ENCODE measurements at regions not wholly inside any gene's neighbourhood (a gene's known extent, or its start where the extent isn't known, plus 50 kb on each side); places are given as distances from the start of the nearest gene placed in this dataset.

DNA sequence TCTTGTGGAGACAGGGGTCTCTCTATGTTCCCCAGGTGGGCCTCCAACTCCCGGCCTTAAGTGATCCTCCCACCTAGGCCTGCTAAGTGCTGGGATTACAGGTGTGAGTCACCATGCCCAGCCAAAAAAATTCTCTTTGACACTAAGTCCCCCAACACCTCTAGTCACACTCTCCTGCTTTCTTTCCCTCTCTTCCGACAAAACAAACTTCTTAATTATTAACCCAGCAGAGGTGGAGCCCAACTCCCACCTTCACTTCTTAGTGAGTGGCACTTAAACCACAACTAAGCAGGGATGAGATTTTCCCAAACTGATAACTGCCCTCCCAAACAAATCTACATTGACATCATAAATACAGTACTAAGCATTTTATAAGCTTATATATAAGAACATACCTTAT lies 60.5 kb upstream of the PMAIP1 start:
- H3K4me1 ChIP-seq: no peaks in the 10 kb centered on the region
- TF ChIP-seq POLR2A (IDR thresholded peaks at IDR 0.05): no peak
- TF ChIP-seq, protein P1, sequence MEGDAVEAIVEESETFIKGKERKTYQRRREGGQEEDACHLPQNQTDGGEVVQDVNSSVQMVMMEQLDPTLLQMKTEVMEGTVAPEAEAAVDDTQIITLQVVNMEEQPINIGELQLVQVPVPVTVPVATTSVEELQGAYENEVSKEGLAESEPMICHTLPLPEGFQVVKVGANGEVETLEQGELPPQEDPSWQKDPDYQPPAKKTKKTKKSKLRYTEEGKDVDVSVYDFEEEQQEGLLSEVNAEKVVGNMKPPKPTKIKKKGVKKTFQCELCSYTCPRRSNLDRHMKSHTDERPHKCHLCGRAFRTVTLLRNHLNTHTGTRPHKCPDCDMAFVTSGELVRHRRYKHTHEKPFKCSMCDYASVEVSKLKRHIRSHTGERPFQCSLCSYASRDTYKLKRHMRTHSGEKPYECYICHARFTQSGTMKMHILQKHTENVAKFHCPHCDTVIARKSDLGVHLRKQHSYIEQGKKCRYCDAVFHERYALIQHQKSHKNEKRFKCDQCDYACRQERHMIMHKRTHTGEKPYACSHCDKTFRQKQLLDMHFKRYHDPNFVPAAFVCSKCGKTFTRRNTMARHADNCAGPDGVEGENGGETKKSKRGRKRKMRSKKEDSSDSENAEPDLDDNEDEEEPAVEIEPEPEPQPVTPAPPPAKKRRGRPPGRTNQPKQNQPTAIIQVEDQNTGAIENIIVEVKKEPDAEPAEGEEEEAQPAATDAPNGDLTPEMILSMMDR (IDR thresholded peaks at IDR 0.05): no peak
- no peaks in the 10 kb centered on the region for H3K27me3 ChIP-seq
- no peak for DNase-seq
- no peak overlapping the region for H3K4me3 ChIP-seq
- H3K27ac ChIP-seq: no peak overlapping the region
- H3K9me3 ChIP-seq: no peaks in the 10 kb centered on the region
- intact Hi-C loops (cut with DNase I; ENCODE audit: low total_unique reads): no loop called here
- no peaks in the 10 kb centered on the region for H3K36me3 ChIP-seq

DNA sequence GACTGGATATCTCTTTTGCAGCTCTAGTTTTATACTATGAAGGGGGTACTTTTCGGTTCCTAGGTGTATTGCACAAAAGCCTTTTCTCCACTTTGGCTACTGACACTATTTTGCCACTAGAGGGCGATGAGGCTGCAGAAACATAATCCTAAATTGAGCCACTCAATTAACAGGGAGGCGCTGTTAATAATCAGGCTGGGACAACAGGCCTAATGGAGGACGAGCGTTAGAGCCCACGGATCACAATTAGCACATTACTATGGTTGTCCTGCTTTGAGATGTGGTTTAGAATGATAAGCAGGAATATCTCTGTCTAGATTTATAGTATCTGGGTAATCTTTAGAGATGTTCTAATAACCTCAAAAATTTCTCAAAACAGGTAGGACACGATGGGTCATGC lies 62.2 kb upstream of the PMAIP1 start:
- DNase-seq: peak in 1 of 2 donors; percentile 31
- no peak overlapping the region for H3K27ac ChIP-seq
- no peaks in the 10 kb centered on the region for H3K4me1 ChIP-seq
- TF ChIP-seq, protein P1 (IDR thresholded peaks at IDR 0.05): peak; percentile 66 to 69 (median 66)
- no peak for TF ChIP-seq POLR2A (IDR thresholded peaks at IDR 0.05)
- H3K27me3 ChIP-seq: no peaks in the 10 kb centered on the region
- intact Hi-C loops (cut with DNase I; ENCODE audit: low total_unique reads): no loop called here
- H3K9me3 ChIP-seq: no peaks in the 10 kb centered on the region
- no peaks in the 10 kb centered on the region for H3K36me3 ChIP-seq
- H3K4me3 ChIP-seq: no peak overlapping the region

DNA sequence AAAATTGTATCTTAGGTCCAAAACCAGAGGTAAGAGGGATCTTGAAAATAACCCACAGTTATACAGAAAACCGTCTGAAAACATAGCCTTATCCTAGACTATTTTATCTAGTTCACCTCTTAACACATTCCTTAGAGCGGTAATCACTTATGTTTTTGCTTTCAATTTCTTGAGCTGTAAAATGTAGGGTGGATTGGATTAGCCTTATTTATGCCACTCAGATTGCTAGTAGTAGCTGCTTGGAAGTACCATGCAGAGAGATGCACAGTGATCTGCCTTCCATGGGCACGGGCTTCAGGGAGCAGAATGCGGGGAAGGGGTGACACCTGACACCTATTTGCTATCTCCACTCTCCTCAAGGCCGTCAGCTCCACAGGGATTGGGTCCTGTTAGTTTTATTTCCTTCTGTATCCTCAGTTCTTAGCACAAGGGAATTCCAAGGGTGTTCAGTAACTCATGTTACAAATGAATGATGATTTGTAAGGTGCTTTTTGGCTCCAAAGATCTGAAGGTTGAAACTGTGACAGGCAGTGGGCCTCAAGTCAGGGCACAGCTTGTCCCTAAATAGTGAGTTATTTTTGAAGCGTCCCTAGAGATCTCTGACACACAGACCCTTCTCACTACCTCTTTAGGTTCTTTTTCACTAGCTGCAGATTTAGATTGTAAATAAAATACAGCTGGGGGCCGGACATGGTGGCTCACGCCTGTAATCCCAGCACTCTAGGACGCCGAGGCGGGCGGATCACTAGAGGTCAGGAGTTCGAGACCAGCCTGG lies 64.0 kb upstream of the PMAIP1 start:
- Histone ChIP-seq H3K4me3 (no peak overlapping the region), H3K27ac (no peak overlapping the region), H3K27me3 (no peaks in the 10 kb centered on the region), H3K9me3 (no peaks in the 10 kb centered on the region), H3K4me1 (no peaks in the 10 kb centered on the region), H3K36me3 (no peaks in the 10 kb centered on the region)
- TF ChIP-seq, protein P1 (IDR thresholded peaks at IDR 0.05): no peak
- TF ChIP-seq POLR2A (IDR thresholded peaks at IDR 0.05): no peak
- DNase-seq: no peak
- intact Hi-C loops (cut with DNase I; ENCODE audit: low total_unique reads): no loop called here

DNA sequence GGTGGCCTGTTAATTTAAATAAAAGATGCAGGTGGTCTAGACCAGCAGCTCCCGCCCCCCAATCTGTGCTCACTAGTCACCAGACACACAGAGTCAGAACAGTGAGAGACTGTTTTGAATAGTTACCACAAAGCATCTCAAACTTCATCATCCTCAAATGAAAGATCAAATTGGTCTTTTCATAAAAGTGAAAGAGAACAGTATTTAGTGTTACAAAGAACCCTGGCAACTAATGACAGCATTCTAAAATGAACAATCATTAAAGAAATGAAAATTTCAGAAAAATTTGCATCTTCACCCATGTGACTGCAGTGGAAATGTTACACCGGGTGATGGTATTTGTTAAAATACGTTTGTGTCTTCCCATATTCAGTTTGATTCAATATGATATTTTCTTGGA lies 65.5 kb upstream of the PMAIP1 start:
- no peaks in the 10 kb centered on the region for H3K27me3 ChIP-seq
- no peaks in the 10 kb centered on the region for H3K36me3 ChIP-seq
- no peaks in the 10 kb centered on the region for H3K9me3 ChIP-seq
- DNase-seq: no peak
- H3K4me1 ChIP-seq: no peaks in the 10 kb centered on the region
- no peak overlapping the region for H3K4me3 ChIP-seq
- TF ChIP-seq, protein P1 (IDR thresholded peaks at IDR 0.05): no peak
- TF ChIP-seq POLR2A (IDR thresholded peaks at IDR 0.05): no peak
- no peak overlapping the region for H3K27ac ChIP-seq
- intact Hi-C loops (cut with DNase I; ENCODE audit: low total_unique reads): no loop called here

DNA sequence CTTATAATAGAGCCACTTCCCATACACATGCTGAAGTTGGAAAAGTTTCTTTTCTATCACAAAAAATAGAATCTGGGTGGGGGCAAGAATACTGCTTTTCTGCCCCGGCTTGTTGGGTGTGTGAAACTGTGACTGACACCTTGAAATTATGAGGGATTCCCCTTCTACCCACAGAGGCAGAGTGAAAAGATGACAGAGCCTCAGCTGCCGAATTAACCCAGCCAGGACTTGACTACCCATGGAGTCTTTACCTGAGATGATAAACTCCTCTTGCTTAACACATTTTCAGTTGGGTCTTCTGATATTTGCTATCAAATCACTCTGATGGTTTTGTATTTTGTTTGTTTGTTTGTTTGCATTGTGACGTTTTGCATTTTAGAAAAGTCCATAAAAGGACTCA lies 66.0 kb upstream of the PMAIP1 start:
- intact Hi-C loops (cut with DNase I; ENCODE audit: low total_unique reads): no loop called here
- Histone ChIP-seq H3K36me3 (no peaks in the 10 kb centered on the region), H3K27ac (no peak overlapping the region), H3K27me3 (no peaks in the 10 kb centered on the region), H3K9me3 (no peaks in the 10 kb centered on the region), H3K4me1 (no peaks in the 10 kb centered on the region), H3K4me3 (no peak overlapping the region)
- DNase-seq: no peak
- TF ChIP-seq POLR2A (IDR thresholded peaks at IDR 0.05): no peak
